H1 (cell line): ENCODE measurements at regions not wholly inside any gene's neighbourhood (a gene's known extent, or its start where the extent isn't known, plus 50 kb on each side); places are given as distances from the start of the nearest gene placed in this dataset.

ENCODE experiments used
- CTCF ChIA-PET: fragments of 300-600 bp; sonication (Branson Sonifier 250); formaldehyde crosslinking; loops from one replicate; lab custom pipeline; 2021; ENCODE audit not compliant: partially characterized antibody; lab: Charles Lee
- POLR2A ChIA-PET: fragments of 300-600 bp; sonication (Branson Sonifier 250); formaldehyde crosslinking; loops from one replicate; lab custom pipeline; 2021; ENCODE audit warnings: inconsistent platforms; ENCODE audit not compliant: partially characterized antibody; lab: Charles Lee
- DNase-seq, 2 experiments: peaks; one replicate each; pipeline versions ENCODE4 v3.0.0 to v3.0.0-alpha.2; 2010 to 2022; ENCODE audit warnings: low spot score in 2 of 2, low read depth in 1 of 2, mixed read lengths in 1 of 2
- FAIRE-seq: peaks from 2 replicates; lab custom pipeline; 2011; peaks lifted over from hg19 to GRCh38; lab: Jason Lieb, UNC
- H2AFZ ChIP-seq: 2 replicates; pipeline ENCODE4 v1.8.1; 2012; ENCODE audit warnings: low read length, inconsistent platforms
- H2AK5ac ChIP-seq: 2 replicates; pipeline ENCODE4 v1.6.1; 2013; ENCODE audit warnings: low read depth, low read length
- H2BK120ac ChIP-seq: replicated peaks from 2 replicates; pipeline ENCODE3; 2013; ENCODE audit warnings: low read depth, low read length, inconsistent platforms
- H2BK12ac ChIP-seq: 2 replicates; pipeline ENCODE4 v1.6.1; 2013; ENCODE audit warnings: low read depth, low read length
- H2BK15ac ChIP-seq: 2 replicates; pipeline ENCODE4 v1.6.1; 2013; ENCODE audit warnings: low read length
- H2BK20ac ChIP-seq: 2 replicates; pipeline ENCODE4 v1.6.1; 2013; ENCODE audit warnings: low read length
- H2BK5ac ChIP-seq: 2 replicates; pipeline ENCODE4 v1.6.1; 2013; ENCODE audit warnings: low read depth, low read length
- H3K14ac ChIP-seq: 2 replicates; pipeline ENCODE4 v1.6.1; 2013; ENCODE audit warnings: inconsistent platforms; ENCODE audit not compliant: insufficient read length
- H3K18ac ChIP-seq: 2 replicates; pipeline ENCODE4 v1.6.1; 2013; ENCODE audit warnings: low read length; ENCODE audit errors: extremely low read depth
- H3K23ac ChIP-seq: 2 replicates; pipeline ENCODE4 v1.6.1; 2013; ENCODE audit warnings: inconsistent platforms; ENCODE audit not compliant: insufficient read length
- H3K23me2 ChIP-seq: 2 replicates; pipeline ENCODE4 v1.6.1; 2013; ENCODE audit warnings: low read depth, low read length
- H3K27ac ChIP-seq: 2 replicates; pipeline ENCODE4 v1.6.1; 2011; ENCODE audit warnings: low read depth, low read length, inconsistent platforms
- H3K27me3 ChIP-seq, 4 experiments: replicated peaks in 1 of 4; 1 replicate in 1 of 4; 2 replicates in 3 of 4; pipeline versions ENCODE4 v1.6.1 to v1.8.1; 2011 to 2013; ENCODE audit warnings: low read length in 3 of 4, mild to moderate bottlenecking in 3 of 4, inconsistent platforms in 2 of 4, mixed read lengths in 2 of 4, moderate library complexity in 1 of 4; ENCODE audit not compliant: control insufficient read depth in 3 of 4, insufficient read depth in 3 of 4; ENCODE audit errors: extremely low read depth in 1 of 4
- H3K36me3 ChIP-seq, 4 experiments: 2 replicates each; pipeline versions ENCODE4 v1.6.1 to v1.8.1; 2011 to 2013; ENCODE audit warnings: mild to moderate bottlenecking in 4 of 4, low read length in 3 of 4, moderate library complexity in 2 of 4, control low read depth in 1 of 4, inconsistent platforms in 1 of 4; ENCODE audit not compliant: insufficient read depth in 4 of 4, control insufficient read depth in 2 of 4
- H3K4ac ChIP-seq: replicated peaks from 2 replicates; pipeline ENCODE3; 2013; ENCODE audit warnings: low read length, low read depth, mixed read lengths, inconsistent platforms; ENCODE audit not compliant: insufficient read length
- H3K4me1 ChIP-seq, 4 experiments: replicated peaks in 1 of 4; 1 replicate in 1 of 4; 2 replicates in 3 of 4; pipeline versions ENCODE4 v1.6.1 to v1.8.1; 2011 to 2013; ENCODE audit warnings: low read length in 3 of 4, inconsistent platforms in 2 of 4, mixed read lengths in 1 of 4; ENCODE audit not compliant: insufficient read depth in 4 of 4, control insufficient read depth in 3 of 4
- H3K4me2 ChIP-seq, 2 experiments: 2 replicates each; pipeline versions ENCODE4 v1.6.1 to v1.8.1; 2011 to 2013; ENCODE audit warnings: low read depth in 2 of 2, low read length in 2 of 2, control low read depth in 1 of 2, inconsistent platforms in 1 of 2, mild to moderate bottlenecking in 1 of 2; ENCODE audit not compliant: insufficient read depth in 1 of 2
- H3K4me3 ChIP-seq, 4 experiments: fragments of 200-600, 300-600 bp in 1 of 4; sonication (generic), shearing (Covaris generic), sonication (Bioruptor Twin) in 1 of 4; 2 replicates each; pipeline versions ENCODE4 v1.5.1 to v1.8.1; 2011 to 2016; ENCODE audit warnings: low read length in 4 of 4, low read depth in 3 of 4, control low read depth in 2 of 4, inconsistent platforms in 2 of 4, mild to moderate bottlenecking in 2 of 4, mixed read lengths in 1 of 4, moderate library complexity in 1 of 4; ENCODE audit not compliant: insufficient read depth in 2 of 4; ENCODE audit errors: extremely low read depth in 1 of 4
- H3K56ac ChIP-seq: replicated peaks from 2 replicates; pipeline ENCODE3; 2013; ENCODE audit warnings: low read depth, mild to moderate bottlenecking, mixed read lengths, low read length, inconsistent platforms; ENCODE audit not compliant: insufficient read length
- H3K79me1 ChIP-seq: 2 replicates; pipeline ENCODE4 v1.6.1; 2013; ENCODE audit warnings: low read depth, low read length, control low read depth
- H3K79me2 ChIP-seq, 2 experiments: 2 replicates each; pipeline versions ENCODE4 v1.6.1 to v1.8.1; 2012 to 2013; ENCODE audit warnings: low read length in 2 of 2, mild to moderate bottlenecking in 2 of 2, inconsistent platforms in 1 of 2; ENCODE audit not compliant: insufficient read depth in 2 of 2, control insufficient read depth in 1 of 2
- H3K9ac ChIP-seq, 4 experiments: replicated peaks in 1 of 4; 1 replicate in 1 of 4; 2 replicates in 3 of 4; pipeline versions ENCODE4 v1.6.1 to v1.8.1; 2011 to 2013; ENCODE audit warnings: low read depth in 3 of 4, low read length in 3 of 4, control low read depth in 2 of 4, mild to moderate bottlenecking in 2 of 4, moderate library complexity in 2 of 4, inconsistent platforms in 1 of 4; ENCODE audit errors: extremely low read depth in 1 of 4
- H3K9me3 ChIP-seq, 2 experiments: 2 replicates each; pipeline versions ENCODE4 v1.6.1 to v1.8.1; 2012 to 2013; ENCODE audit warnings: mild to moderate bottlenecking in 2 of 2, moderate library complexity in 2 of 2, control low read depth in 1 of 2, inconsistent platforms in 1 of 2, low read depth in 1 of 2, low read length in 1 of 2, mixed read lengths in 1 of 2; ENCODE audit not compliant: insufficient read depth in 2 of 2
- H4K20me1 ChIP-seq, 2 experiments: replicated peaks in 1 of 2; 2 replicates each; pipeline versions ENCODE3 to v1.8.1; 2011 to 2013; ENCODE audit warnings: inconsistent platforms in 2 of 2, low read length in 2 of 2, mild to moderate bottlenecking in 1 of 2; ENCODE audit not compliant: insufficient read depth in 2 of 2, control insufficient read depth in 1 of 2
- H4K5ac ChIP-seq: 2 replicates; pipeline ENCODE4 v1.6.1; 2013; ENCODE audit warnings: low read length, low read depth, mixed read lengths, inconsistent platforms; ENCODE audit not compliant: insufficient read length
- H4K8ac ChIP-seq: 2 replicates; pipeline ENCODE4 v1.8.0; 2013; ENCODE audit warnings: mild to moderate bottlenecking, moderate library complexity, low read length, inconsistent platforms; ENCODE audit not compliant: insufficient read depth; ENCODE audit errors: extremely low read depth
- H4K91ac ChIP-seq: replicated peaks from 2 replicates; pipeline ENCODE3; 2013; ENCODE audit warnings: low read length, mixed read lengths, inconsistent platforms; ENCODE audit not compliant: insufficient read length
- CBX5 ChIP-seq: fragments of 300-800, 300-1000 bp; sonication (generic); IDR thresholded peaks from 2 replicates; pipeline ENCODE4 v1.7.1; 2016; ENCODE audit warnings: antibody characterized with exemption, low read length, low read depth
- CBX8 ChIP-seq: fragments of 300-800, 300-1000 bp; sonication (generic); IDR thresholded peaks from 2 replicates; pipeline ENCODE4 v1.7.1; 2016; ENCODE audit warnings: low read depth, low read length, borderline replicate concordance
- HDAC2 ChIP-seq, 2 experiments: fragments of 300-600 bp in 1 of 2; sonication (generic) in 1 of 2; IDR thresholded peaks; 2 replicates each; pipeline ENCODE4 v1.6.1; 2011 to 2012; ENCODE audit warnings: low read depth in 2 of 2, low read length in 2 of 2, mild to moderate bottlenecking in 2 of 2, moderate library complexity in 2 of 2, borderline replicate concordance in 1 of 2, inconsistent platforms in 1 of 2
- POLR2A ChIP-seq, 2 experiments: IDR thresholded peaks; 1 replicate in 1 of 2; 2 replicates in 1 of 2; pipeline ENCODE4 v1.6.1; 2011; ENCODE audit warnings: low read depth in 2 of 2, low read length in 2 of 2, mild to moderate bottlenecking in 2 of 2; ENCODE audit errors: control extremely low read depth in 1 of 2
- RNF2 ChIP-seq: fragments of 200-900, 300-1000 bp; sonication (generic); IDR thresholded peaks from 2 replicates; pipeline ENCODE4 v1.7.1; 2016; ENCODE audit warnings: borderline replicate concordance, low read depth, mild to moderate bottlenecking, antibody characterized with exemption, low read length; ENCODE audit not compliant: poor library complexity, severe bottlenecking; ENCODE audit errors: missing control alignments
- SIX5 ChIP-seq: IDR thresholded peaks from 2 replicates; pipeline ENCODE4 v1.6.1; 2011; ENCODE audit warnings: mild to moderate bottlenecking, low read depth, low read length
- TAF7 ChIP-seq: optimal IDR thresholded peaks from 2 replicates; pipeline ENCODE3; 2011; ENCODE audit warnings: low read depth, mild to moderate bottlenecking, inconsistent platforms, low read length, moderate library complexity, borderline replicate concordance
- WGBS, 2 experiments: shearing (Covaris generic) in 1 of 2; methylation state at CpG; one replicate each; pipeline versions ENCODE4 v1.1.6 to v1.1.7; 2013 to 2015; ENCODE audit warnings: low lambda C conversion rate in 2 of 2, mixed read lengths in 2 of 2, inconsistent platforms in 1 of 2, low coverage in 1 of 2, missing lambda C conversion rate in 1 of 2; ENCODE audit not compliant: insufficient replicate concordance in 2 of 2, insufficient coverage in 1 of 2, insufficient read length in 1 of 2; ENCODE audit errors: extremely low coverage in 1 of 2, missing lambda C conversion rate in 1 of 2; 5-methylcytosine and 5-hydroxymethylcytosine counted together

DNA sequence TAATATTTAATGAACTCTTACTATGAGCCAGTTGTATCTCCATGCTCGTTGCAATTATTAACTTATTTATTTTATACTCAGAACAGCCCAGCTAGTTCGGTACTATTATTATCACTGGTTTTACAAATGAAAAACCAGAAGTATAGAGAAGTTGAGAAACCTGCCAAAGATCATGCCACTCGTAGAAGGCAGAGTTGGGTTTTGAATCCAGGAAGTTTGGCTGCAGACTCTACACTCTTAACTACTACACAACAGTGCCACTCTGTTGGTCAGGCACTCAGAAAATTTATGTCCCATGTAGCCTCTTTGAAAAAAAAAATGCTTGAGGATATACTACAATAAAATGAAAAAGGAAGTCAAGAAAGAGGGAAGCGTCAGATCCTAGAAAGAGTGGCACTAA lies 71.5 kb upstream of the ARID2 start:
- FAIRE-seq: no peak
- Histone ChIP-seq H2BK15ac (no peak overlapping the region), H3K4ac (no peak overlapping the region), H3K9me3 (no peaks in the 10 kb centered on the region), H3K79me1 (no peaks in the 10 kb centered on the region), H2BK120ac (no peak overlapping the region), H2AK5ac (no peak overlapping the region), H3K4me2 (no peak overlapping the region), H3K4me1 (peaks cover 0 to 2% (median 0%) of the 10 kb centered on the region in 4 experiments; a peak in 1 of 7 replicates), H3K18ac (no peak overlapping the region), H3K14ac (no peak overlapping the region), H2BK12ac (no peak overlapping the region), H4K91ac (no peak overlapping the region), H4K8ac (no peak overlapping the region), H4K5ac (no peak overlapping the region), H3K36me3 (no peaks in the 10 kb centered on the region), H3K23me2 (no peaks in the 10 kb centered on the region; the same call in 1 of the 2 replicates), H3K27ac (no peak overlapping the region), H3K27me3 (no peaks in the 10 kb centered on the region), H4K20me1 (no peaks in the 10 kb centered on the region), H2BK20ac (no peak overlapping the region), H2BK5ac (no peak overlapping the region), H2AFZ (no peak overlapping the region), H3K79me2 (no peaks in the 10 kb centered on the region), H3K9ac (no peak overlapping the region), H3K4me3 (no peak overlapping the region), H3K23ac (no peak overlapping the region), H3K56ac (no peak overlapping the region)
- TF ChIP-seq CBX8 (no peak), RNF2 (no peak), SIX5 (no peak), POLR2A (IDR thresholded peaks at IDR 0.05; ENCODE audit: control extremely low read depth in 1 of 2, low read depth in 2 of 2, low read length in 2 of 2) (no peak), CBX5 (no peak), HDAC2 (IDR thresholded peaks at IDR 0.05; ENCODE audit: borderline replicate concordance in 1 of 2, low read depth in 2 of 2, low read length in 2 of 2) (no peak), TAF7 (no peak)
- POLR2A ChIA-PET: no interaction called here
- CTCF ChIA-PET: no interaction called here
- no peak for DNase-seq
- WGBS, 2 experiments: 94% methylated on average over 4 of the region's 4 CpGs; no CpG with 5 or more reads in 1 of the 2 experiments
